Erythroblast (primary cell): ENCODE measurements at regions not wholly inside any gene's neighbourhood (a gene's known extent, or its start where the extent isn't known, plus 50 kb on each side); places are given as distances from the start of the nearest gene placed in this dataset.

ENCODE experiments used
- GATA1 ChIP-seq: IDR thresholded peaks from 2 replicates; pipeline ENCODE4 v1.6.1; 2011; ENCODE audit warnings: low read depth, mild to moderate bottlenecking, control low read depth, low read length, moderate library complexity
- POLR2A ChIP-seq: IDR thresholded peaks from 2 replicates; pipeline ENCODE4 v1.6.1; 2011; ENCODE audit warnings: mild to moderate bottlenecking, low read length

DNA sequence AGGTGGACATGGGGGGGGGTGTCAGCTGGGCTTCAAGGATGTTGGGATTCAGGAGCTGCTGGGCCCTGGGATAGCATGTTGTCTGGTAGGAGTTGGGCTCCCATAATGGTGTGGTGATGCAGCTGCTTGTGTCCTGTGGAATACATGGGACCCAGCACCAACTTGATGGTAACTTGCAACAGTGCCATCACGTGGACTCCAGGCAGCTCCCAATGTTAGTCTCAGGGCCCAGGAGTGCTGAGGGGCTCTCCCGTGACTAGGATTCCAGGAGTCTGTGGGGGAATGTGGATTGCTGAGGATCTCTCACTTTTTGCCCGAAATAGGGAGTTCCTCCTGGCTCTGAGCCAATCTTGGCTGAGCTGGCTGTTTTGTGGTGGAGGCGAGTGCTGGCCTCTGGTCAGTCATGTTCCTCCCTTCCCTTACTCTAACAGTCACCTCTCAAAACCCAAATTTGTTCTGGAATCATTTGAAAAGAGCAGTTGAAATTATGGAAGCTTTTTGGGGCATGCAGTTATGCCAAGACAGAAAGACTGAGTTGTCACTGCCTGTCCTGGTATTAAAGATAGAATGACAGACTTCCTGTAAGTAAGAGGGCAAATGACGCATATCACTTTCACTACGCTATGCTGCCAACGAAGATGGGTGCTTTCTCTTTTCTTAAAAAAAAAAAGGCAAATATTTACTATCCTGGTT is 607.1 kb downstream of the ADCYAP1 start:
- TF ChIP-seq POLR2A (no peak), GATA1 (no peak)
